Transverse colon (tissue), 4 donors: ENCODE measurements at regions not wholly inside any gene's neighbourhood (a gene's known extent, or its start where the extent isn't known, plus 50 kb on each side); places are given as distances from the start of the nearest gene placed in this dataset.

Source experiments
- DNase-seq: peaks from one replicate; pipeline ENCODE4 v3.0.0-alpha.2; 2019
- H3K27ac ChIP-seq, 4 donors: fragments of 200-600 bp; sonication (generic); 2 replicates each; pipeline ENCODE4 v1.5.1; 2016 to 2018; ENCODE audit warnings: inconsistent platforms in 4 of 4
- H3K27me3 ChIP-seq: fragments of 200-600 bp; sonication (generic); 2 replicates; pipeline ENCODE4 v1.5.1; 2017; ENCODE audit warnings: inconsistent platforms
- H3K36me3 ChIP-seq, 4 donors: fragments of 200-600 bp; sonication (generic); 2 replicates each; pipeline ENCODE4 v1.5.1; 2017 to 2019; ENCODE audit warnings: inconsistent platforms in 4 of 4
- H3K4me1 ChIP-seq, 4 donors: fragments of 200-600 bp; sonication (generic); 2 replicates each; pipeline ENCODE4 v1.5.1; 2017 to 2020; ENCODE audit warnings: inconsistent platforms in 4 of 4
- H3K4me3 ChIP-seq, 4 donors: fragments of 200-600 bp; sonication (generic); 1 replicate in 1 of 4; 2 replicates in 3 of 4; pipeline versions ENCODE4 v1.5.1 to v1.6.1; 2017 to 2019; ENCODE audit warnings: inconsistent platforms in 4 of 4
- H3K9me3 ChIP-seq, 2 donors: fragments of 200-600 bp; sonication (generic); 2 replicates each; pipeline ENCODE4 v1.5.1; 2017 to 2019; ENCODE audit warnings: inconsistent platforms in 2 of 2
- EP300 ChIP-seq: sonication (generic); formaldehyde crosslinking; IDR thresholded peaks from one replicate; pipeline ENCODE4 v1.6.1; 2017; ENCODE audit warnings: antibody characterized with exemption, low read depth
- POLR2A ChIP-seq: fragments of 450-650 bp; IDR thresholded peaks from one replicate; pipeline ENCODE4 v1.6.1; 2016; ENCODE audit warnings: antibody characterized with exemption, mild to moderate bottlenecking, moderate library complexity
- POLR2AphosphoS5 ChIP-seq, 3 donors: sonication (generic); formaldehyde crosslinking; IDR thresholded peaks; one replicate each; pipeline ENCODE4 v1.6.1; 2016; ENCODE audit warnings: antibody characterized with exemption in 3 of 3
- WGBS, 2 donors: methylation state at CpG; one replicate each; pipeline ENCODE4 v1.1.5; 2018; ENCODE audit warnings: low coverage in 1 of 2; 5-methylcytosine and 5-hydroxymethylcytosine counted together
- in situ Hi-C, 4 donors: fragments of 200-750 bp; cut with MboI; loops; one replicate each; pipeline versions ENCODE4 v1.15.0 to v1.15.1; 2017; ENCODE audit warnings: low sequenced_read_pairs in 3 of 4, low pct_ligation_motif_present in 1 of 4, low pct_unique_long_range_greater_than_20kb in 1 of 4
- intact Hi-C: fragments of 100-400 bp; cut with DNase I; formaldehyde crosslinking; loops from one replicate; pipeline ENCODE4 v1.15.1; 2023; ENCODE audit warnings: low total_unique reads
- TF ChIP-seq, protein P1 (sequence below), 5 experiments: fragments of 200-600 bp in 3 of 5; fragments of 450-650 bp in 2 of 5; sonication (generic) in 3 of 5; IDR thresholded peaks; 1 replicate in 2 of 5; 2 replicates in 3 of 5; pipeline ENCODE4 v1.5.1; 2016 to 2017; ENCODE audit warnings: antibody characterized with exemption in 5 of 5, inconsistent platforms in 3 of 5, mild to moderate bottlenecking in 2 of 5, moderate library complexity in 1 of 5

DNA sequence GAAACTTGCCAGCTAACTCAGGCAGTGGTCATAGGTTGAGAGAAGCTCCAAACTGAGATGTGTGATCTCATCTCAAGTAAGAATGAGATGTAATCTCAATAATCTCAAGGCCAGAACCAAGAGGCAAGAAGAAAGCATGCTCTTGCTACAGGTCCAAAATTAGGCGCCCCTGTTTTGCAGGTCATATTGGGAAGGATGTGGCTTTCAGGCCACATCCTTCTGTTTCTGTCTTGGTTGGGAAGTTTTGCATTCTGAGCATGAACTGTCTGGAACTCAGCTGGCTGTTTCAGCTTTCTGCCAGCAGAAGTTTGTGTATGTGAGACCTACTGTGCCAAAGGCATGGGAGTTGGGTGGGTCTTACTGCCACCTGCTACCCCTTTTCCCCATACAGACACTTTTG is 67.5 kb upstream of the MS4A8 start:
- TF ChIP-seq POLR2AphosphoS5 (IDR thresholded peaks at IDR 0.05): no peak
- TF ChIP-seq EP300: no peak
- no peak for TF ChIP-seq POLR2A
- TF ChIP-seq, protein P1, sequence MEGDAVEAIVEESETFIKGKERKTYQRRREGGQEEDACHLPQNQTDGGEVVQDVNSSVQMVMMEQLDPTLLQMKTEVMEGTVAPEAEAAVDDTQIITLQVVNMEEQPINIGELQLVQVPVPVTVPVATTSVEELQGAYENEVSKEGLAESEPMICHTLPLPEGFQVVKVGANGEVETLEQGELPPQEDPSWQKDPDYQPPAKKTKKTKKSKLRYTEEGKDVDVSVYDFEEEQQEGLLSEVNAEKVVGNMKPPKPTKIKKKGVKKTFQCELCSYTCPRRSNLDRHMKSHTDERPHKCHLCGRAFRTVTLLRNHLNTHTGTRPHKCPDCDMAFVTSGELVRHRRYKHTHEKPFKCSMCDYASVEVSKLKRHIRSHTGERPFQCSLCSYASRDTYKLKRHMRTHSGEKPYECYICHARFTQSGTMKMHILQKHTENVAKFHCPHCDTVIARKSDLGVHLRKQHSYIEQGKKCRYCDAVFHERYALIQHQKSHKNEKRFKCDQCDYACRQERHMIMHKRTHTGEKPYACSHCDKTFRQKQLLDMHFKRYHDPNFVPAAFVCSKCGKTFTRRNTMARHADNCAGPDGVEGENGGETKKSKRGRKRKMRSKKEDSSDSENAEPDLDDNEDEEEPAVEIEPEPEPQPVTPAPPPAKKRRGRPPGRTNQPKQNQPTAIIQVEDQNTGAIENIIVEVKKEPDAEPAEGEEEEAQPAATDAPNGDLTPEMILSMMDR (IDR thresholded peaks at IDR 0.05): no peak
- Histone ChIP-seq H3K27me3 (peaks cover 14% of the 10 kb centered on the region), H3K36me3 (no peaks in the 10 kb centered on the region), H3K4me1 (no peaks in the 10 kb centered on the region), H3K27ac (no peak overlapping the region), H3K4me3 (no peak overlapping the region), H3K9me3 (peaks cover 0 to 2% of the 10 kb centered on the region in 2 donors)
- in situ Hi-C loops (loop anchor here in 1 of 4 donors (25.0 kb wide), 1 partner anchor 270 kb away; no protein-coding TSS in a partner anchor), intact Hi-C loops (no loop called here)
- no peak for DNase-seq
- 76% methylated on average over 1 of the region's 1 CpG; no CpG with 5 or more reads in 1 of the 2 donors for WGBS, 2 donors

DNA sequence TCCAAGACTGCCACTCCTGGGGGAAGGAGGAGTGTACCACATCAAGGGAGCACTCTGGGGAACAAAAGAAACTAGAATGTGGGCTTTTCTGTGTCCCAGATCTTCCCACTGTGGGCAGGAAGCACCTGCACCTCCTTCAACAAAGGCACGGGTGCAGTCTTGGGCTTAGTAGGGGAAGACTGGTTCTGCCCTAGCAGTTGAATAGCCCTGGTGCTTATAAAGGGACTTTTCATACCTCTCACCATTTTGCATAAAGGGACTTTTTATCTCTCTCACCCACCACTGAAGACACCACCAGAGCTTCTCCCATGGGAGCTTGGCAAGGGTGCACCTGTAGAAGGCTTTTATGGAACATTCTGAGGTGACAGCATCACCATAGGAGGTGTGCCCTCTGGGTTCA is 65.8 kb upstream of the MS4A8 start:
- intact Hi-C loops: no loop called here
- peaks cover 14% of the 10 kb centered on the region for H3K27me3 ChIP-seq
- no peak overlapping the region for H3K4me3 ChIP-seq
- no peaks in the 10 kb centered on the region for H3K36me3 ChIP-seq
- peaks cover 0 to 2% of the 10 kb centered on the region in 2 donors for H3K9me3 ChIP-seq
- H3K4me1 ChIP-seq: no peaks in the 10 kb centered on the region
- 57 to 85% methylated on average over 1 of the region's 1 CpG for WGBS, 2 donors
- in situ Hi-C loops: loop anchor here in 1 of 4 donors (25.0 kb wide), 1 partner anchor 271 kb away; no protein-coding TSS in a partner anchor
- H3K27ac ChIP-seq: no peak overlapping the region
- no peak for DNase-seq
- TF ChIP-seq POLR2A: no peak
- TF ChIP-seq, protein P1 (IDR thresholded peaks at IDR 0.05): no peak
- no peak for TF ChIP-seq EP300
- no peak for TF ChIP-seq POLR2AphosphoS5 (IDR thresholded peaks at IDR 0.05)

DNA sequence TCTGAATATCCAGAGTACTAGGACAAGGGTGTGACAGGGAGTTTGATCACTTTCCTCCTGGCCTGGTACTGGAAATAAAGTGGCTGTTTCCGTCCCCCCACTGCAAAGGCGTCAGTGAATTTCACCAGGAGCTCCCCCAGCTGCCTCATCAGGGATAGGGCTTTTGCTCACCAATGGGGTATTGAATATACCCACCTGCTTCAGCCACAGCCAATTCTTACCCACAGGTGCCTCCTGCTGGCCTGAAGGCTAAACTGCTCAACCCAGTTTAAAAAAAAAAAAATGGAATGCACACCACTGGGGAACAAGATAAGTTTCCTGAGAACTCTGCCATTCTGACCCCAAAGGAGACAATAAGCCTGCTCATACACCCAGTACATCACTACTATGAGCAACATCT is 65.3 kb upstream of the MS4A8 start:
- Histone ChIP-seq H3K4me1 (no peaks in the 10 kb centered on the region), H3K9me3 (peaks cover 0 to 2% of the 10 kb centered on the region in 2 donors), H3K36me3 (no peaks in the 10 kb centered on the region), H3K27ac (no peak overlapping the region), H3K4me3 (no peak overlapping the region), H3K27me3 (peaks cover 14% of the 10 kb centered on the region)
- 80% methylated on average over 2 of the region's 2 CpGs; no CpG with 5 or more reads in 1 of the 2 donors for WGBS, 2 donors
- in situ Hi-C loops: loop anchor here in 1 of 4 donors (25.0 kb wide), 1 partner anchor 272 kb away; no protein-coding TSS in a partner anchor
- no peak for DNase-seq
- intact Hi-C loops: no loop called here
- TF ChIP-seq EP300: no peak
- TF ChIP-seq, protein P1 (IDR thresholded peaks at IDR 0.05): peak in 4 of 5 experiments; percentile 21 to 38 (median 30)
- no peak for TF ChIP-seq POLR2A

DNA sequence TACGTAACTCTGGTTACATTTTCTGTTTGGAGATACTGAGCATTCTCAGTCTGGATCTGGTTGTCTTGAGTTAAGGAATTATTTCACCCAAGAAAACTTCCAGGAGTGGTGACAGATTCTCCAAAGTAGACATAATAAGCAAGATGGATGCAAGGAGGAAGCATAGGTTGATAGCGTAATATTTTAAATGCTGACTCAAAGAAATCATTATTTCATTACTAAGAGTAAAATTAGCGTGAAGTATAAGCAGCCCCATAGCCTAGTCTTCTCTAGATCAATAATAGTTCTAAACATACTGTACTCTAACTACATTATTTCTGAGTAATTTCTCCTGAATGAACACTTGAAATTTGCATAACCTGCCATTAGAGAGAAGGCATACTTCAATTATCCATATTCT is 57.5 kb upstream of the MS4A8 start:
- no peaks in the 10 kb centered on the region for H3K4me1 ChIP-seq
- H3K27ac ChIP-seq: no peak overlapping the region
- no peak overlapping the region for H3K4me3 ChIP-seq
- H3K9me3 ChIP-seq: no peaks in the 10 kb centered on the region
- 87 to 94% methylated on average over 2 to 3 of the region's 3 CpGs for WGBS, 2 donors
- H3K36me3 ChIP-seq: no peaks in the 10 kb centered on the region
- TF ChIP-seq, protein P1 (IDR thresholded peaks at IDR 0.05): no peak
- TF ChIP-seq POLR2A: no peak
- no peak for TF ChIP-seq EP300
- no peak for TF ChIP-seq POLR2AphosphoS5 (IDR thresholded peaks at IDR 0.05)
- intact Hi-C loops: no loop called here
- H3K27me3 ChIP-seq: no peaks in the 10 kb centered on the region
- in situ Hi-C loops: loop anchor here in 1 of 4 donors (25.0 kb wide), 1 partner anchor 280 kb away; no protein-coding TSS in a partner anchor
- no peak for DNase-seq
